GM23338 (cell line): ENCODE measurements at regions not wholly inside any gene's neighbourhood (a gene's known extent, or its start where the extent isn't known, plus 50 kb on each side); places are given as distances from the start of the nearest gene placed in this dataset.

Experiments
- ATAC-seq: fragments of 200-7000 bp; cut with Tn5 transposase; 3 replicates; pipeline ENCODE4 v1.9.1; 2020
- DNase-seq: peaks from one replicate; pipeline ENCODE4 v3.0.0-alpha.2; 2015; ENCODE audit warnings: low spot score
- H2AFZ ChIP-seq: fragments of 200-600 bp; sonication (generic); 2 replicates; pipeline ENCODE4 v1.8.0; 2016; ENCODE audit warnings: antibody characterized with exemption, mild to moderate bottlenecking, moderate library complexity
- H3F3A ChIP-seq: fragments of 200-600 bp; sonication (generic); replicated peaks from 2 replicates; pipeline ENCODE4 v1.8.0; 2017; ENCODE audit warnings: antibody characterized with exemption, mixed run types, low read depth
- H3K27ac ChIP-seq: fragments of 200-600 bp; sonication (generic); 2 replicates; pipeline ENCODE4 v1.6.1; 2016; ENCODE audit warnings: low read depth
- H3K27me3 ChIP-seq: fragments of 200-600 bp; sonication (generic); 2 replicates; pipeline ENCODE4 v1.8.0; 2016; ENCODE audit warnings: mild to moderate bottlenecking, mixed run types, moderate library complexity; ENCODE audit not compliant: insufficient read depth
- H3K36me3 ChIP-seq: fragments of 200-600 bp; sonication (generic); 2 replicates; pipeline ENCODE4 v1.8.0; 2016; ENCODE audit warnings: mild to moderate bottlenecking; ENCODE audit not compliant: insufficient read depth
- H3K4me1 ChIP-seq: fragments of 200-600 bp; sonication (generic); 2 replicates; pipeline ENCODE4 v1.8.0; 2016; ENCODE audit warnings: mild to moderate bottlenecking, moderate library complexity; ENCODE audit not compliant: insufficient read depth
- H3K4me2 ChIP-seq: fragments of 200-600 bp; sonication (generic); 2 replicates; pipeline ENCODE4 v1.7.1; 2017; ENCODE audit warnings: mixed run types
- H3K4me3 ChIP-seq: fragments of 200-600 bp; sonication (generic); 2 replicates; pipeline ENCODE4 v1.6.1; 2016; ENCODE audit warnings: mixed run types
- H3K79me2 ChIP-seq: fragments of 200-600 bp; sonication (generic); replicated peaks from 2 replicates; pipeline ENCODE4 v1.8.0; 2017; ENCODE audit warnings: mild to moderate bottlenecking; ENCODE audit not compliant: insufficient read depth
- H3K9me2 ChIP-seq: fragments of 200-600 bp; sonication (generic); 2 replicates; pipeline ENCODE4 v1.8.0; 2017; ENCODE audit not compliant: insufficient read depth
- H4K20me1 ChIP-seq: fragments of 200-600 bp; sonication (generic); replicated peaks from 2 replicates; pipeline ENCODE4 v1.8.0; 2017; ENCODE audit warnings: mild to moderate bottlenecking; ENCODE audit not compliant: insufficient read depth
- H3K27ac Mint-ChIP-seq: 2 replicates; pipeline ENCODE4 v1.8.0; 2020; ENCODE audit warnings: inconsistent platforms, mild to moderate bottlenecking, moderate library complexity, mixed read lengths
- H3K27me3 Mint-ChIP-seq: 3 replicates; pipeline ENCODE4 v1.8.0; 2022; ENCODE audit warnings: low read depth, mild to moderate bottlenecking, moderate library complexity, mixed read lengths, inconsistent platforms; ENCODE audit not compliant: insufficient read depth, poor library complexity
- H3K36me3 Mint-ChIP-seq: 3 replicates; pipeline ENCODE4 v1.8.0; 2021; ENCODE audit warnings: low read depth, mild to moderate bottlenecking, inconsistent platforms, moderate library complexity, mixed read lengths
- H3K4me1 Mint-ChIP-seq: 3 replicates; pipeline ENCODE4 v1.8.0; 2020; ENCODE audit warnings: mild to moderate bottlenecking, inconsistent platforms, mixed read lengths
- H3K4me3 Mint-ChIP-seq: 3 replicates; pipeline ENCODE4 v1.8.0; 2021; ENCODE audit warnings: moderate library complexity, mild to moderate bottlenecking, inconsistent platforms, mixed read lengths
- H3K9me3 Mint-ChIP-seq: 3 replicates; pipeline ENCODE4 v1.8.0; 2020; ENCODE audit warnings: moderate library complexity, mild to moderate bottlenecking, inconsistent platforms, mixed read lengths
- CREB1 ChIP-seq: fragments of 250-450 bp; sonication (Bioruptor Pico); IDR thresholded peaks from 2 replicates; pipeline ENCODE4 v1.5.0; 2020; ENCODE audit warnings: low read depth, mild to moderate bottlenecking, moderate library complexity
- CTCF ChIP-seq, 2 experiments: fragments of 200-600 bp in 1 of 2; sonication (generic) in 1 of 2; conservative IDR thresholded peaks; 2 replicates each; pipeline versions ENCODE4 v1.5.1 to v1.6.1; 2016 to 2017; ENCODE audit warnings: antibody characterized with exemption in 2 of 2, low read depth in 2 of 2, mild to moderate bottlenecking in 2 of 2, moderate library complexity in 1 of 2
- ETS1 ChIP-seq: IDR thresholded peaks from 2 replicates; pipeline ENCODE4 v1.6.1; 2016; ENCODE audit warnings: antibody characterized with exemption
- EZH2 ChIP-seq: fragments of 200-600 bp; sonication (generic); IDR thresholded peaks from one replicate; pipeline ENCODE4 v1.8.0; 2017; ENCODE audit warnings: antibody characterized with exemption, mild to moderate bottlenecking, low read depth; ENCODE audit not compliant: unreplicated experiment
- EZH2phosphoT487 ChIP-seq: fragments of 200-600 bp; sonication (generic); IDR thresholded peaks from one replicate; pipeline ENCODE4 v1.8.1; 2018; ENCODE audit warnings: antibody characterized with exemption; ENCODE audit not compliant: unreplicated experiment
- JUNB ChIP-seq: IDR thresholded peaks from one replicate; pipeline ENCODE4 v1.6.1; 2016; ENCODE audit warnings: antibody characterized with exemption; ENCODE audit not compliant: unreplicated experiment
- NANOG ChIP-seq: IDR thresholded peaks from 2 replicates; pipeline ENCODE4 v1.6.1; 2016; ENCODE audit warnings: antibody characterized with exemption, borderline replicate concordance
- POLR2AphosphoS5 ChIP-seq: IDR thresholded peaks from 2 replicates; pipeline ENCODE4 v1.6.1; 2016; ENCODE audit warnings: antibody characterized with exemption, low read depth
- REST ChIP-seq: IDR thresholded peaks from one replicate; pipeline ENCODE4 v1.6.1; 2018; ENCODE audit warnings: antibody characterized with exemption; ENCODE audit not compliant: unreplicated experiment
- STAT1 ChIP-seq: IDR thresholded peaks from one replicate; pipeline ENCODE4 v1.6.1; 2016; ENCODE audit warnings: antibody characterized with exemption; ENCODE audit not compliant: unreplicated experiment
- ZNF114 ChIP-seq: fragments of 250-450 bp; sonication (Bioruptor Pico); IDR thresholded peaks from 2 replicates; pipeline ENCODE4 v1.5.0; 2020; ENCODE audit warnings: mild to moderate bottlenecking, moderate library complexity
- ZNF331 ChIP-seq: fragments of 250-450 bp; sonication (Bioruptor Pico); IDR thresholded peaks from 2 replicates; pipeline ENCODE4 v1.5.0; 2020; ENCODE audit warnings: low read depth, mild to moderate bottlenecking, moderate library complexity
- ZNF462 ChIP-seq: fragments of 250-450 bp; sonication (Bioruptor Pico); IDR thresholded peaks from 2 replicates; pipeline ENCODE4 v1.5.0; 2020; ENCODE audit warnings: mild to moderate bottlenecking, moderate library complexity

GRCh38 chr10:36375107-36375506, 733.0 kb upstream of the FZD8 start:
- H3K27me3 ChIP-seq = no peaks in the 10 kb centered on the region
- DNase-seq (no peak), ATAC-seq (no peak)
- H3K4me2 ChIP-seq = no peak overlapping the region
- H3K4me1 ChIP-seq = no peaks in the 10 kb centered on the region
- H2AFZ ChIP-seq = no peak overlapping the region
- no peaks in the 10 kb centered on the region for H3F3A ChIP-seq
- no peaks in the 10 kb centered on the region; the same call in 2 of the 3 replicates for H3K9me3 Mint-ChIP-seq
- no peaks in the 10 kb centered on the region for H3K36me3 Mint-ChIP-seq
- H3K4me3 ChIP-seq = no peak overlapping the region
- H3K79me2 ChIP-seq = no peaks in the 10 kb centered on the region
- H3K36me3 ChIP-seq = no peaks in the 10 kb centered on the region
- TF ChIP-seq ZNF114 (CRISPR knock-in tag) = no peak
- no peak for TF ChIP-seq EZH2
- TF ChIP-seq EZH2phosphoT487 = no peak
- no peak for TF ChIP-seq CREB1
- TF ChIP-seq POLR2AphosphoS5 = no peak
- no peak for TF ChIP-seq CTCF (conservative IDR thresholded peaks at IDR 0.05; ENCODE audit: low read depth in 2 of 2)
- no peak for TF ChIP-seq ETS1
- no peak for TF ChIP-seq REST
- TF ChIP-seq ZNF331 (CRISPR knock-in tag) = no peak
- TF ChIP-seq NANOG = no peak
- TF ChIP-seq ZNF462 (CRISPR knock-in tag) = no peak
- TF ChIP-seq JUNB = no peak
- no peak for TF ChIP-seq STAT1
- H3K27ac Mint-ChIP-seq = no peak overlapping the region
- H3K27ac ChIP-seq = no peak overlapping the region
- no peaks in the 10 kb centered on the region for H4K20me1 ChIP-seq
- peaks cover 3% of the 10 kb centered on the region for H3K27me3 Mint-ChIP-seq
- peaks cover 6% of the 10 kb centered on the region for H3K4me1 Mint-ChIP-seq
- 0 out of 2 replicates have a peak, but pooled peaks cover 4% of the 10 kb centered on the region for H3K9me2 ChIP-seq
- H3K4me3 Mint-ChIP-seq = no peak overlapping the region
